ENCODE measurements at regions not wholly inside any gene's neighbourhood (a gene's known extent, or its start where the extent isn't known, plus 50 kb on each side); places are given as distances from the start of the nearest gene placed in this dataset.

- DNase-seq = no peak
- Histone ChIP-seq H3K9me3 (no peaks in the 10 kb centered on the region), H3K4me3 (no peak overlapping the region), H3K27me3 (no peaks in the 10 kb centered on the region), H3K4me1 (no peaks in the 10 kb centered on the region), H3K36me3 (no peaks in the 10 kb centered on the region), H3K27ac (no peak overlapping the region)
- no peak for TF ChIP-seq POLR2A (IDR thresholded peaks at IDR 0.05)
- no peak for TF ChIP-seq CTCF (IDR thresholded peaks at IDR 0.05)
Observed at GRCh38 chr18:38042211-38042890, 476.8 kb upstream of the CELF4 start.

- Histone ChIP-seq H3K4me3 (no peak overlapping the region), H3K4me1 (no peaks in the 10 kb centered on the region), H3K27ac (no peak overlapping the region), H3K27me3 (no peaks in the 10 kb centered on the region), H3K9me3 (no peaks in the 10 kb centered on the region), H3K36me3 (no peaks in the 10 kb centered on the region)
- no peak for DNase-seq
- TF ChIP-seq POLR2A (IDR thresholded peaks at IDR 0.05) = no peak
- no peak for TF ChIP-seq CTCF (IDR thresholded peaks at IDR 0.05)
Observed at GRCh38 chr18:38038242-38038641, 472.6 kb upstream of the CELF4 start.

DNA sequence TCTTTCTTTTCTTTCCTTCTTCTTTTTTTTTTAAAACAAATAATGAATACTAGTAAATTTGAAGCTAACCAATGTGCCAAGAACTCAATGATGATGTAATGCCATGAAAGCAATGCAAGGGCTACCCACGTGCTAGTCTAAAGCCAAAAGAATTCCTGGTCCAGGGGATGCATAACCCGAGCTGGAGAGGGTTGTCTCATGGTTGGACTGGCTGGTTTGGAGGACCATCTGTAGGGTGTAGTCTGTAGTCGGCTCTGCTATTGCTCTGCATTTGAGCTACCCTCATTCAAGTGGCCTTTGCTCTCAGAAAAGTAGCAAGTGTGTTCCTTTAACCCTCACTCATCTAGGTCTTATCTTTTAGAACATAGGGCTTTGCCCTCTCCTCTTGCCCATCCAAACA is 469.6 kb upstream of the CELF4 start:
- Histone ChIP-seq H3K27ac (no peak overlapping the region), H3K4me3 (no peak overlapping the region), H3K4me1 (no peaks in the 10 kb centered on the region), H3K9me3 (no peaks in the 10 kb centered on the region), H3K27me3 (no peaks in the 10 kb centered on the region), H3K36me3 (no peaks in the 10 kb centered on the region)
- DNase-seq = no peak
- TF ChIP-seq CTCF (IDR thresholded peaks at IDR 0.05) = no peak
- no peak for TF ChIP-seq POLR2A (IDR thresholded peaks at IDR 0.05)

DNA sequence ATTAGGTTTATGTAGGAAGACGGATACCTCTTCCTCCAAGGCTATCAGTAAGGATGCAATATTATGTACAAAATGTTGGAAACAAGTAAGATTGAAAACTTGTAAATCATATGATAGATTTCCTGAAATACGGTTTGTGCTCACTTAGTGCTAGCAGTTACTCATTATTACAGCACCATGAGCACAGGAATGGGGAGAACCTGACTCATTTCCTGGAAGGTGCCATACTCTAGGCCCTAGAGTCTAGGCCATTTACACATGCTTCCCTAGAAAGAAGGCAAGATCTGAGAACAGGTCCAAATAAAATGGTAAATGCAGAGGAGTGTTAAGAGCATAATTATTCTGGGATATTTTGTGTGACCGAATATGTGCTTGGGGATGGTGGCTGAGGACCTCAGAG is 467.7 kb upstream of the CELF4 start:
- H3K4me3 ChIP-seq = no peak overlapping the region
- no peaks in the 10 kb centered on the region for H3K36me3 ChIP-seq
- DNase-seq = no peak
- H3K9me3 ChIP-seq = no peaks in the 10 kb centered on the region
- H3K27me3 ChIP-seq = no peaks in the 10 kb centered on the region
- no peaks in the 10 kb centered on the region for H3K4me1 ChIP-seq
- TF ChIP-seq CTCF (IDR thresholded peaks at IDR 0.05) = no peak
- no peak for TF ChIP-seq POLR2A (IDR thresholded peaks at IDR 0.05)
- no peak overlapping the region for H3K27ac ChIP-seq

DNA sequence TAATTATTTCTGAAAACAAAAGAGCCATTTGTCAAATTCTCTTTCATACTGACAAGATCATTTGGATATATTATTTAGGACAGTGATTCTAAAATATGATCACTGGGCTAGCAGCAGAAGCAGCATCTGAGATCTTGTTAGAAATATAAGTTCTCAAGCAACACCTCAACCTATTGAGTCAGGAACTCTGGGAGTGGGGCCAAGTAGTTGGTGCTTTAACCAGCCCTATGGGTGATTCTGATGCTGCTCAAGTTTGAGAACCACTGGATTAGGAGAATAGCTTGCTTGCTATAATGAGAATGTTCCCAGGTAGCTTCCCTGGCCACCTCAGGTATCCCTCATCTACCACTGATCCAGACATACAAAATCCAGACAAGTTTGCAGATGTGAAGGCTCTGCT is 466.9 kb upstream of the CELF4 start:
- Histone ChIP-seq H3K27me3 (no peaks in the 10 kb centered on the region), H3K4me1 (no peaks in the 10 kb centered on the region), H3K27ac (no peak overlapping the region), H3K36me3 (no peaks in the 10 kb centered on the region), H3K9me3 (no peaks in the 10 kb centered on the region), H3K4me3 (no peak overlapping the region)
- DNase-seq = no peak
- no peak for TF ChIP-seq POLR2A (IDR thresholded peaks at IDR 0.05)
- no peak for TF ChIP-seq CTCF (IDR thresholded peaks at IDR 0.05)

GRCh38 chr18:38028946-38029345 is 463.3 kb upstream of the CELF4 start:
- H3K36me3 ChIP-seq = no peaks in the 10 kb centered on the region
- DNase-seq = no peak
- TF ChIP-seq POLR2A (IDR thresholded peaks at IDR 0.05) (no peak), CTCF (IDR thresholded peaks at IDR 0.05) (no peak)

More at GRCh38 chr18:38028946-38029345, 463.3 kb upstream of the CELF4 start:
- Histone ChIP-seq H3K4me1 (no peaks in the 10 kb centered on the region), H3K4me3 (no peak overlapping the region), H3K9me3 (no peaks in the 10 kb centered on the region), H3K27me3 (no peaks in the 10 kb centered on the region), H3K27ac (no peak overlapping the region)

All from Peyer's patch (tissue), 4 donors.